OCI-LY7 (cell line): ENCODE measurements at regions not wholly inside any gene's neighbourhood (a gene's known extent, or its start where the extent isn't known, plus 50 kb on each side); places are given as distances from the start of the nearest gene placed in this dataset.

ENCODE experiments used
- CTCF ChIP-seq: fragments of 200-600 bp; sonication (generic); conservative IDR thresholded peaks from 2 replicates; pipeline ENCODE4 v1.5.1; 2014; ENCODE audit warnings: mild to moderate bottlenecking, antibody characterized with exemption, low read length, moderate library complexity, mixed read lengths
- EZH2phosphoT487 ChIP-seq: fragments of 200-600 bp; sonication (generic); IDR thresholded peaks from 2 replicates; pipeline ENCODE4 v1.6.1; 2018; ENCODE audit warnings: low read depth, borderline replicate concordance, mild to moderate bottlenecking, mixed run types, antibody characterized with exemption, low read length, moderate library complexity, mixed read lengths

DNA sequence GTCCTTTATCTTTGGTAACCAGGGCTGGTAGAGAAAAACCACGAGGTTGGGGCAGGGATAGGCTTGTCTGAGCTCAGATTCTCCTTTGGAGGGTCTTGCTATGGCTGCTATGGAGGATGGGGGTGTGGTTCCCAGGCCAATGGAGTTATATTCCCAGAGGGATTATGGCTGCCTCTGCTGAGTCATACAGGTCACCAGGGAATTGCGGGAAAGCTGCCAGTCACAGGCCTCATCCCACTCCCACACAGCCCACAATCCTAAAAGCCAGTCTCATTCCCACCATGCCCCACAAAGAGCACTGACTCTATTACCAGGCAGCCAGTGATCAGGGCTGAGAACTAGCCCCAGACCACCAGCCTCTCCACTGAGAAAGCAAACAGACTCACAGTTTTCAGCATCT is 316.6 kb upstream of the TMEM229A start:
- TF ChIP-seq CTCF: no peak
- TF ChIP-seq EZH2phosphoT487: no peak
